DMS53 treated with DMSO at 0.1 percent for 48 hours (cell line): ENCODE measurements at regions not wholly inside any gene's neighbourhood (a gene's known extent, or its start where the extent isn't known, plus 50 kb on each side); places are given as distances from the start of the nearest gene placed in this dataset.

Source experiments
- DNase-seq: peaks from one replicate; lab custom pipeline; 2025; ENCODE audit not compliant: unreplicated experiment; lab: John Stamatoyannopoulos, UW

GRCh38 chr3:177724020-177724638 is 526.8 kb upstream of the TBL1XR1 start:
- no peak for DNase-seq

- no peak for DNase-seq
Measured at GRCh38 chr3:177725165-177725564, 527.9 kb upstream of the TBL1XR1 start.

- DNase-seq = no peak
Measured at GRCh38 chr3:177726807-177727206, 529.5 kb upstream of the TBL1XR1 start.

GRCh38 chr3:177729956-177730681 is 532.8 kb upstream of the TBL1XR1 start:
- DNase-seq = no peak

- no peak for DNase-seq
Measured at GRCh38 chr3:177730814-177731213, 533.5 kb upstream of the TBL1XR1 start.

- DNase-seq = no peak
Measured at GRCh38 chr3:177731644-177732268, 534.5 kb upstream of the TBL1XR1 start.

- no peak for DNase-seq
Measured at GRCh38 chr3:177733233-177733632, 536.0 kb upstream of the TBL1XR1 start.

- no peak for DNase-seq
Measured at GRCh38 chr3:177733936-177734335, 536.7 kb upstream of the TBL1XR1 start.

- no peak for DNase-seq
Measured at GRCh38 chr3:177735431-177735830, 538.1 kb upstream of the TBL1XR1 start.

- no peak for DNase-seq
Measured at GRCh38 chr3:177739461-177739860, 542.2 kb upstream of the TBL1XR1 start.

GRCh38 chr3:177740254-177740653 is 543.0 kb upstream of the TBL1XR1 start:
- DNase-seq = no peak

- DNase-seq = no peak
Measured at GRCh38 chr3:177742273-177742672, 545.0 kb upstream of the TBL1XR1 start.

- no peak for DNase-seq
Measured at GRCh38 chr3:177743173-177743890, 546.0 kb upstream of the TBL1XR1 start.

- DNase-seq = no peak
Measured at GRCh38 chr3:177744873-177745606, 547.8 kb upstream of the TBL1XR1 start.

GRCh38 chr3:177745607-177746005 is 548.3 kb upstream of the TBL1XR1 start:
- DNase-seq = no peak

- no peak for DNase-seq
Measured at GRCh38 chr3:177746337-177746933, 549.2 kb upstream of the TBL1XR1 start.

- no peak for DNase-seq
Measured at GRCh38 chr3:177749836-177750235, 552.6 kb upstream of the TBL1XR1 start.

GRCh38 chr3:177750436-177750835 is 553.2 kb upstream of the TBL1XR1 start:
- DNase-seq = no peak

- no peak for DNase-seq
Measured at GRCh38 chr3:177751770-177752169, 554.5 kb upstream of the TBL1XR1 start.

- DNase-seq = no peak
Measured at GRCh38 chr3:177752831-177753230, 555.5 kb upstream of the TBL1XR1 start.
